ENCODE measurements at regions not wholly inside any gene's neighbourhood (a gene's known extent, or its start where the extent isn't known, plus 50 kb on each side); places are given as distances from the start of the nearest gene placed in this dataset.

GRCh38 chr14:97301931-97302559, 504.9 kb downstream of the VRK1 start:
- TF ChIP-seq CTCF (IDR thresholded peaks at IDR 0.05; ENCODE audit: control insufficient read depth, extremely low read depth, insufficient read depth): no peak
- no peak overlapping the region for H3K4me3 ChIP-seq (ENCODE audit: low read depth, low read length)
- DNase-seq (ENCODE audit: low read depth): no peak

GRCh38 chr14:97306133-97306759, 509.1 kb downstream of the VRK1 start:
- DNase-seq (ENCODE audit: low read depth): no peak
- H3K4me3 ChIP-seq (ENCODE audit: low read depth, low read length): no peak overlapping the region
- no peak for TF ChIP-seq CTCF (IDR thresholded peaks at IDR 0.05; ENCODE audit: control insufficient read depth, extremely low read depth, insufficient read depth)

GRCh38 chr14:97306760-97307246, 509.6 kb downstream of the VRK1 start:
- H3K4me3 ChIP-seq (ENCODE audit: low read depth, low read length): no peak overlapping the region
- no peak for DNase-seq (ENCODE audit: low read depth)
- TF ChIP-seq CTCF (IDR thresholded peaks at IDR 0.05; ENCODE audit: control insufficient read depth, extremely low read depth, insufficient read depth): no peak

GRCh38 chr14:97311411-97311810, 514.2 kb downstream of the VRK1 start:
- H3K4me3 ChIP-seq (ENCODE audit: low read depth, low read length): no peak overlapping the region
- no peak for DNase-seq (ENCODE audit: low read depth)
- no peak for TF ChIP-seq CTCF (IDR thresholded peaks at IDR 0.05; ENCODE audit: control insufficient read depth, extremely low read depth, insufficient read depth)

GRCh38 chr14:97312910-97313309, 515.7 kb downstream of the VRK1 start:
- TF ChIP-seq CTCF (IDR thresholded peaks at IDR 0.05; ENCODE audit: control insufficient read depth, extremely low read depth, insufficient read depth): no peak
- no peak overlapping the region for H3K4me3 ChIP-seq (ENCODE audit: low read depth, low read length)
- DNase-seq (ENCODE audit: low read depth): no peak

- no peak for DNase-seq (ENCODE audit: low read depth)
- H3K4me3 ChIP-seq (ENCODE audit: low read depth, low read length): no peak overlapping the region
- TF ChIP-seq CTCF (IDR thresholded peaks at IDR 0.05; ENCODE audit: control insufficient read depth, extremely low read depth, insufficient read depth): no peak
Observed at GRCh38 chr14:97315790-97316189, 518.6 kb downstream of the VRK1 start.

GRCh38 chr14:97318380-97318779, 521.2 kb downstream of the VRK1 start:
- no peak for TF ChIP-seq CTCF (IDR thresholded peaks at IDR 0.05; ENCODE audit: control insufficient read depth, extremely low read depth, insufficient read depth)
- H3K4me3 ChIP-seq (ENCODE audit: low read depth, low read length): no peak overlapping the region
- no peak for DNase-seq (ENCODE audit: low read depth)

Data from LNCaP clone FGC (cell line).